GM19238 (cell line): ENCODE measurements at regions not wholly inside any gene's neighbourhood (a gene's known extent, or its start where the extent isn't known, plus 50 kb on each side); places are given as distances from the start of the nearest gene placed in this dataset.

Experiments used
- DNase-seq: peaks from one replicate; pipeline ENCODE4 v3.0.0; 2011; ENCODE audit warnings: low spot score; ENCODE audit not compliant: insufficient read length

- no peak for DNase-seq
These were observed 179.7 kb upstream of the ZNF507 start for GRCh38 chr19:32165750-32166149.

- DNase-seq, result no peak
These were observed 179.2 kb upstream of the ZNF507 start for GRCh38 chr19:32166238-32166637.

DNA sequence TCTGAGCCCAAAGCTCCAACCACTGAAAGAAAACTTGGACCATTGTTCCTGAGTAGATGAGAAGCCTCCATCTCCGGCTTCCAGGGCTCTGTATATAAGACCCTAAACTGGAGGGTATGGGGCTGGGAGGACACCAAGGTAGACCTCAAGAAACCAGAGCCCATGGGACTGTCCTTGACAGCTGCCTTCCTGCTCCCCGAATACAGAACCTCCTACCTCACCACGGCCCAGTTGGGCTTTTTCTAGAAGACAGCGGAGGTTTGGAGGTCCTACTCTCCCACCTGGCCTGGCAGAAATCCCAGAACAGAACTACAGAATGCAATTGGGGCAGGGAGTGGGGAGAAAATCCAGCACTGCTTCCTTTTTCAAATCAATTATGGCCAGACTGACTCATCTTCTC lies 177.3 kb upstream of the ZNF507 start:
- no peak for DNase-seq

DNA sequence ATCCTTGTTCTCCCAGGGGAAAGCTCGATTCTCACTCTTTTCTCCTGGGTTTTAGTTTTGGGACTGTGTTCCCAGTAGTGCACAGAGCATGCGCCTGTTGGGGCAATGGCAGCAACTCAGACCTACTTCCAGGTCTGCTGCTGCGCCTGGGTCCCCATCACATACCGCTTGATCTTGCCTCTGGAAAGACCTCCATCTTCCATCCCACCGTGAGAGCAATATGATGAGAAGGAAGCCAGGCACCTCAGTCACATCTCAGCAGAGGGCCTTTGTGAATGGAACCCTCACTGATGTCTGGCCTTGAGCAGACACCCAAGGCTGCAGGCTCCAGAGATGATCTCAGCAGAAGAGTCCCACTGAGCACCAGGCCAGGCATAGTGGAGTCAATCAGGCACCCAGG lies 176.8 kb upstream of the ZNF507 start:
- DNase-seq, result no peak

DNA sequence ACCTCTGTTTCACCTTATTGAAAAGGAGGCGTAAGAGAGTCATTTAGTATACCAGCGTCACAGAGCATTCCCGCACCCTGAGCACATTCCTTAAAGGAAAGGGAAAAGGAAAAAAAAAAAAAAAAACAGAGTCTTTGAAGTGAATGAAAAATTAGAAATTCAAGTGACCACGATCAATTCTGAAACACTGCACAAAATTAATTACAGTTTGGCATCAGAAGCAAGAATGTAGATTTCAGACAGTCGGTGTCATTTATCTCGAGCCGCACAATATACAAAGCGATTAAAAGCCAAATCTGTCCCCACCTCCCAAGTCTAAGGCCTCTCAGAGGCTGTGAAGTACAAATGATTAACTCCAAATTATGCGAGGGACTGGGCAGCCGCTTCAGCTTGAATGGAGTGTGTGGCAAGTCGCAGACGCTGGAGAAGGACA lies 173.7 kb upstream of the ZNF507 start:
- no peak for DNase-seq

DNA sequence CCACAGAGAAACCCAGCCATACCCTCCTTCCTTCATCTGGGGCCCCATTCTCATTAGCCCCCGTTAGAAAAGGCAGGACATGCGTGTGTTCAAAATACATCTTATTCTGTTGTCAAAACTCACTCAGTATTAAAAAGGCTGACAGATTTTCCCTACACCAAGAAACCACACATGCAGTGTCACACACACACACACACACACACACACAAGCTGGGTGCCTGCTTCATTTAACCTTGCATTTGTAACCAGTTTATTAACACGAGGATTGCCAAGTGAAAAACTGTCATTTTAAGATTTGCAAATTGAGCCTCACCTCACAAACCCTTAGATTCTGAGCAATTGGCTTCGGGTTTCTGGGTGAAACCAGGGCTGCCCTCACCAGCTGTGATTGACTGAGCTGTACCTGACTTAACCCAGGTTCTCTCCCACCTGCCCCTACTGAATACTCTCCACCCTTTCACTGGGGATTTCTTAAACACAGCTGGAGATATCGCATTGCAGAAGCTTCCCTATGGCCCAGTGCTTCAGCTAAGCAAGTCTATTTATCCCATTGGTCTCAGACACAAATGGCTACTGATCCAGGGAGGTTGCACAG lies 172.7 kb upstream of the ZNF507 start:
- no peak for DNase-seq

- no peak for DNase-seq
These were observed 171.6 kb upstream of the ZNF507 start for GRCh38 chr19:32173836-32174235.

- DNase-seq, result no peak
These were observed 170.9 kb upstream of the ZNF507 start for GRCh38 chr19:32174386-32175113.

DNA sequence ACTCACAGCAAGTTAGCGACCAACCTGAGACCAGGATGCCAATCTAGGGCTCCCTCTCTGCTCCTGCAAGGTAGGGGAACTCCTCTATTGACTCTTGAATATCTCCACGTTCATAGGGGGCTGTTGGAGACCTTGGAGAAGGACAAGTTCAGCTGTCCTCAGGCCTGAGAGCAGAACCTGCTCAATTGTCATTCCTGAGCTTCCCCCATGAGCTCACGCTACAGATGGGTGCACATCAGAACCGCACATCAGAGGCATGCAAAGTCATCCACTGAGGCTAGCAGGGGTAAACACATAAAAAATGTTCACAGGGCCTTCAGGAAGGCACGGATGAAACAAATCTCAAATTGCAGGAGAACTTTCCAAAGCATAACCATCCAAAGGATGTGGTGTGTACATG lies 168.8 kb upstream of the ZNF507 start:
- DNase-seq, result no peak

DNA sequence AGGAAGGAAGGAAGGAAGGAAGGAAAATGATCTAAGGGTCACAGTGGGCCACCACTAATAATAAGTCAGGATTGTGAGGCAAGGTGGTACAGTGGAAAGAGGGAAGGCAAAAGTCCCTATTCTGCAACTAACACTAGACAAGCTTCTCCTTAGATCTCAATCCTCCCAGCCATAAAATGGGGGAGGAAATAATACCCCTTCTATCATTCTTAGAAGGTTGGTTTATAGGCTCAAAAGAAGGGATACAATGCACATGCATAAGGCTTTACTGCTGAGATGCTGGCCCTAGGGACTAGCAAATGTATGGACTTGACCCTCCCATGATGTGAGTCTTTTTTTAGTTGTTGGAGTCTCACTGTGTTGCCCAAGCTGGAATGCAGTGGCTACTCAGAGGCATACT lies 167.7 kb upstream of the ZNF507 start:
- DNase-seq, result no peak

DNA sequence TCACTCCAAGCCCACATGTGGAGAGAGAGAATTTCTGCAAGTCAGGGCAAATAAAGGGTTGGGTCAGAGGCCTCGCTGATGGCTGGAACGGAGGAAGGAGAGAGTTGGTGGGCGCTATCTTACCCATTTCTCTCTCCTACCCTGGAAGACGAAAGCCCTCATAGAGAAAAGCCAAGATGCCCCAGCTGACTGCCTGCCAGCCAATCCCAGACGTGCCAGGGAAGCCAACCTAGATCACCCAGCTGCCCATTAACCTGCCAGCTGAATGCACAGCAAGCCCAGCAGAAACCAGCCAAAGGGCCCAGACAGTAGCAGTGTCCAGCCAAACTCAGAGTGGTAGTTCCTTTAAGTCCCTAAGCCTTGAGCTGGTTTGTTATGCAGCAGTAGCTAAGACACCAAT lies 167.0 kb upstream of the ZNF507 start:
- DNase-seq, result no peak

DNA sequence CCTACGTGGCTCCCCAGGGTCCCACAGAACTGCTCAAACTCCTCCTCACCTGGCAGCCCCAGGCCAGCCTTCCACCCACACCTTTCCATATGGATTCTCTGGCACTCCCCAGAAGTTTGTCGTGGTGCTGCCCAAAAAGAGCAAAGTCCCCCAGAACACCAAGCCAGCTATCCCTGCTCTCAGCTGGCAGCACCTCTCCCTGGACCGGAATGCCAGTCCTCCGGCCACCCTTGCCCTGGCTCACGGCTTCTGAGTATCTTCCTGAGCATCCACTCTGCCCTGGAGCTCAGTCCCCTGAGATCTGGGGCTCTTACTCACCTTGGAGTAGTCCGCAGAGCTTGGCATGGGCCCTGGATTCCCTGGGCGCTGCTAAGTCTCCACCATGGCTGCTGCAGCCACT lies 166.5 kb upstream of the ZNF507 start:
- DNase-seq, result no peak

GRCh38 chr19:32181216-32181920 lies 164.0 kb upstream of the ZNF507 start:
- no peak for DNase-seq

GRCh38 chr19:32186542-32187330 lies 158.7 kb upstream of the ZNF507 start:
- no peak for DNase-seq

DNA sequence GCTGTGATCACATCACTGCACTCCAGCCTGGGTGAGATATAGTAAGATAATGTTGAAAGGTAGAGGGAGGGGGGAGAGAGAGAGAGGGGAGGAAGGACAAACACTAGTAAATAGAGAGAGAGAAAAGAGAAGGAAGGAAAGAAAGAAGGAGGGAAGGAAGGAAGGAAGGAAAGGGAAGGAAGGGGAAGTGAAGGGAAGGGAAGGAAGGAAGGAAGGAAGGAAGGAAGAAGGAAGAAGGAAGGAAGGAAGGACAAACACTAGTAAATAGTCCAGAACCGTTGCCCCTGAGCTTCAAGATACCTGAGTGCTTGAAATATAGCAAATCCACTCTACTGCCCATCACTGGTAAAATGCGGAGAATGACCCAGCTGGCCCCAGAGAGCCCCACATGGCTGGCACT lies 156.5 kb upstream of the ZNF507 start:
- no peak for DNase-seq

DNA sequence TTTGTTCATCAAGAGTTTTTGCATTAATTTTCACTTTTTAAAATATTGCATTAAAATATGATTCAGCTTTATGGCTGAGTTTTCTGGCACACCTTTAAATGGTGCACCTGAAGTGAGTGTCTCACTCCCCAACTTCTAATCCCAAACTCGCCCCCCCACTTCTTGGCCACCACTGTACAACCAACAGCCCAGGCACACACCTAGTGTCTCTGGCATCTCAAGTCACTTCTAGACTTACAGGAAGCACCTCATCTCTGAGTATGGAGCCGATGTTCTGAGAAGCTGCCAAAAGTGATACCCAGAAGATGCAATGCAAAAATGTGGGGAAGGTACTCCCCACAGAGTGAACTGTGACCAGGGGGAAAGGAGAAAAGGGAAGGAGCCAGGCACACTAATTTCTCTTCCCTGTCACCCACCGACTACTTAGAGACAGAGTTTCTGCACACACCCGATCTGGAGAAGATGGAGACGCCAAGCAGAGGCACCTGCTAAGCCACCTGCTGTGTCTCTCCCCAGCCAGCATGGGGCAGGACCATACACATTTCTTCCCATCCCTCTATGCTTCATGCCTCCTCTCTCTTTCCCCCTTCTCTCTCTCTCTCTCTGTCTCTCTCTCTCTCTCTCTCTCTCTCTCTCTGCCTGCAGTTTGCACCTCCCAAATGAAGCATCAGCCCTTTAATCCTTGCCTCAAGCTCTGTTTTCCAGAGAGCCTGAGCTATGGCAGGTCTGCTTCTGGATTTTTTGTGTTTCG lies 155.3 kb upstream of the ZNF507 start:
- DNase-seq, result no peak

DNA sequence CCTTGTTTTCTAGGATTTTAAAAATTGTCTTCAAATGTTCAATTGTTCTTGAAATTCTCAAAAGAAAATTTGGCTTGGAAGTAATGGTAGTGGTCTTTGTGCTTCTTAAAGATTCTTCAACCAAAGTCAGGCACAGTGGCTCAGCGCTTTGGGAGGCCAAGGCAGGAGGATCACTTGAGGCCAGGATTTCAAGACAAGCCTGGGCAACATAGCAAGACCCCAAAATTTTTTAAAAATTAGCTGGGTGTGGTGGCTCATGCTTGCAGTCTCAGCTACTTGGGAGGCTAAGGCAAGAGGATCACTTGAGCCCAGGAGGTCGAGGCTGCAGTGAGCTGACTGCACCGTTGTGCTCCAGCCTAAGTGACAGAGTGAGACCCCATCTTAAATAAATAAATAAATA lies 153.5 kb upstream of the ZNF507 start:
- DNase-seq, result no peak

GRCh38 chr19:32195706-32196610 lies 149.5 kb upstream of the ZNF507 start:
- no peak for DNase-seq

GRCh38 chr19:32196690-32197420 lies 148.6 kb upstream of the ZNF507 start:
- DNase-seq, result no peak
